ENCODE measurements at regions not wholly inside any gene's neighbourhood (a gene's known extent, or its start where the extent isn't known, plus 50 kb on each side); places are given as distances from the start of the nearest gene placed in this dataset.

GRCh38 chr11:95655536-95655935 lies 134.0 kb downstream of the FAM76B start:
- Histone ChIP-seq H3K36me3 (ENCODE audit: control insufficient read depth in 2 of 2, insufficient read depth in 2 of 2, low read length in 1 of 2) (no peaks in the 10 kb centered on the region), H3K9me3 (ENCODE audit: control insufficient read depth in 2 of 2, insufficient read depth in 1 of 2, low read depth in 1 of 2, low read length in 1 of 2) (no peaks in the 10 kb centered on the region), H3K27ac (ENCODE audit: low read depth in 2 of 2, low read length in 1 of 2) (no peak overlapping the region), H3K4me3 (ENCODE audit: low read depth in 1 of 2, low read length in 2 of 2) (no peak overlapping the region), H3K4me1 (ENCODE audit: control insufficient read depth in 2 of 2, insufficient read depth in 2 of 2, low read length in 1 of 2) (no peaks in the 10 kb centered on the region), H3K27me3 (ENCODE audit: control insufficient read depth in 1 of 2, insufficient read depth in 2 of 2, low read length in 2 of 2) (no peaks in the 10 kb centered on the region)
- 51 to 63% methylated on average over 1 of the region's 1 CpG for WGBS, 2 donors

GRCh38 chr11:95653680-95654079 lies 135.9 kb downstream of the FAM76B start:
- no peaks in the 10 kb centered on the region for H3K36me3 ChIP-seq (ENCODE audit: control insufficient read depth in 2 of 2, insufficient read depth in 2 of 2, low read length in 1 of 2)
- no peaks in the 10 kb centered on the region for H3K9me3 ChIP-seq (ENCODE audit: control insufficient read depth in 2 of 2, insufficient read depth in 1 of 2, low read depth in 1 of 2, low read length in 1 of 2)
- H3K4me1 ChIP-seq (ENCODE audit: control insufficient read depth in 2 of 2, insufficient read depth in 2 of 2, low read length in 1 of 2) = no peaks in the 10 kb centered on the region
- no peaks in the 10 kb centered on the region for H3K27me3 ChIP-seq (ENCODE audit: control insufficient read depth in 1 of 2, insufficient read depth in 2 of 2, low read length in 2 of 2)
- H3K4me3 ChIP-seq (ENCODE audit: low read depth in 1 of 2, low read length in 2 of 2) = no peak overlapping the region
- no peak overlapping the region for H3K27ac ChIP-seq (ENCODE audit: low read depth in 2 of 2, low read length in 1 of 2)
- WGBS, 2 donors = 93 to 96% methylated on average over 1 of the region's 1 CpG

- no peaks in the 10 kb centered on the region for H3K36me3 ChIP-seq (ENCODE audit: control insufficient read depth in 2 of 2, insufficient read depth in 2 of 2, low read length in 1 of 2)
- H3K4me3 ChIP-seq (ENCODE audit: low read depth in 1 of 2, low read length in 2 of 2) = no peak overlapping the region
- no peak overlapping the region for H3K27ac ChIP-seq (ENCODE audit: low read depth in 2 of 2, low read length in 1 of 2)
- H3K27me3 ChIP-seq (ENCODE audit: control insufficient read depth in 1 of 2, insufficient read depth in 2 of 2, low read length in 2 of 2) = no peaks in the 10 kb centered on the region
- H3K9me3 ChIP-seq (ENCODE audit: control insufficient read depth in 2 of 2, insufficient read depth in 1 of 2, low read depth in 1 of 2, low read length in 1 of 2) = no peaks in the 10 kb centered on the region
- no peaks in the 10 kb centered on the region for H3K4me1 ChIP-seq (ENCODE audit: control insufficient read depth in 2 of 2, insufficient read depth in 2 of 2, low read length in 1 of 2)
- WGBS, 2 donors = 91 to 94% methylated on average over 5 of the region's 5 CpGs
Observed at GRCh38 chr11:95653099-95653498, 136.5 kb downstream of the FAM76B start.

- WGBS, 2 donors = 59 to 64% methylated on average over 3 of the region's 3 CpGs
- Histone ChIP-seq H3K36me3 (ENCODE audit: control insufficient read depth in 2 of 2, insufficient read depth in 2 of 2, low read length in 1 of 2) (no peaks in the 10 kb centered on the region), H3K27ac (ENCODE audit: low read depth in 2 of 2, low read length in 1 of 2) (no peak overlapping the region), H3K27me3 (ENCODE audit: control insufficient read depth in 1 of 2, insufficient read depth in 2 of 2, low read length in 2 of 2) (no peaks in the 10 kb centered on the region), H3K9me3 (ENCODE audit: control insufficient read depth in 2 of 2, insufficient read depth in 1 of 2, low read depth in 1 of 2, low read length in 1 of 2) (no peaks in the 10 kb centered on the region), H3K4me3 (ENCODE audit: low read depth in 1 of 2, low read length in 2 of 2) (no peak overlapping the region), H3K4me1 (ENCODE audit: control insufficient read depth in 2 of 2, insufficient read depth in 2 of 2, low read length in 1 of 2) (no peaks in the 10 kb centered on the region)
Observed at GRCh38 chr11:95652002-95652472, 137.5 kb downstream of the FAM76B start.

- WGBS, 2 donors = 84 to 86% methylated on average over 1 of the region's 1 CpG
- no peak overlapping the region for H3K27ac ChIP-seq (ENCODE audit: low read depth in 2 of 2, low read length in 1 of 2)
- no peak overlapping the region for H3K4me3 ChIP-seq (ENCODE audit: low read depth in 1 of 2, low read length in 2 of 2)
- no peaks in the 10 kb centered on the region for H3K4me1 ChIP-seq (ENCODE audit: control insufficient read depth in 2 of 2, insufficient read depth in 2 of 2, low read length in 1 of 2)
- H3K9me3 ChIP-seq (ENCODE audit: control insufficient read depth in 2 of 2, insufficient read depth in 1 of 2, low read depth in 1 of 2, low read length in 1 of 2) = no peaks in the 10 kb centered on the region
- H3K27me3 ChIP-seq (ENCODE audit: control insufficient read depth in 1 of 2, insufficient read depth in 2 of 2, low read length in 2 of 2) = no peaks in the 10 kb centered on the region
- H3K36me3 ChIP-seq (ENCODE audit: control insufficient read depth in 2 of 2, insufficient read depth in 2 of 2, low read length in 1 of 2) = no peaks in the 10 kb centered on the region
Observed at GRCh38 chr11:95650276-95650675, 139.3 kb downstream of the FAM76B start.

- no peaks in the 10 kb centered on the region for H3K4me1 ChIP-seq (ENCODE audit: control insufficient read depth in 2 of 2, insufficient read depth in 2 of 2, low read length in 1 of 2)
- H3K4me3 ChIP-seq (ENCODE audit: low read depth in 1 of 2, low read length in 2 of 2) = no peak overlapping the region
- peak overlapping the region in 1 of 2 donors; percentile 55 for H3K27ac ChIP-seq (ENCODE audit: low read depth in 2 of 2, low read length in 1 of 2)
- no peaks in the 10 kb centered on the region for H3K36me3 ChIP-seq (ENCODE audit: control insufficient read depth in 2 of 2, insufficient read depth in 2 of 2, low read length in 1 of 2)
- 63 to 64% methylated on average over 2 of the region's 2 CpGs for WGBS, 2 donors
- H3K9me3 ChIP-seq (ENCODE audit: control insufficient read depth in 2 of 2, insufficient read depth in 1 of 2, low read depth in 1 of 2, low read length in 1 of 2) = no peaks in the 10 kb centered on the region
- no peaks in the 10 kb centered on the region for H3K27me3 ChIP-seq (ENCODE audit: control insufficient read depth in 1 of 2, insufficient read depth in 2 of 2, low read length in 2 of 2)
Observed at GRCh38 chr11:95647871-95648270, 141.7 kb downstream of the FAM76B start.

GRCh38 chr11:95647355-95647754 lies 142.2 kb downstream of the FAM76B start:
- no peak overlapping the region for H3K4me3 ChIP-seq (ENCODE audit: low read depth in 1 of 2, low read length in 2 of 2)
- H3K27ac ChIP-seq (ENCODE audit: low read depth in 2 of 2, low read length in 1 of 2) = no peak overlapping the region
- no peaks in the 10 kb centered on the region for H3K36me3 ChIP-seq (ENCODE audit: control insufficient read depth in 2 of 2, insufficient read depth in 2 of 2, low read length in 1 of 2)
- no peaks in the 10 kb centered on the region for H3K9me3 ChIP-seq (ENCODE audit: control insufficient read depth in 2 of 2, insufficient read depth in 1 of 2, low read depth in 1 of 2, low read length in 1 of 2)
- 94 to 97% methylated on average over 1 of the region's 1 CpG for WGBS, 2 donors
- H3K4me1 ChIP-seq (ENCODE audit: control insufficient read depth in 2 of 2, insufficient read depth in 2 of 2, low read length in 1 of 2) = no peaks in the 10 kb centered on the region
- H3K27me3 ChIP-seq (ENCODE audit: control insufficient read depth in 1 of 2, insufficient read depth in 2 of 2, low read length in 2 of 2) = no peaks in the 10 kb centered on the region

GRCh38 chr11:95641495-95641894 lies 148.1 kb downstream of the FAM76B start:
- WGBS, 2 donors = 40 to 49% methylated on average over 3 of the region's 3 CpGs
- no peaks in the 10 kb centered on the region for H3K36me3 ChIP-seq (ENCODE audit: control insufficient read depth in 2 of 2, insufficient read depth in 2 of 2, low read length in 1 of 2)
- no peak overlapping the region for H3K4me3 ChIP-seq (ENCODE audit: low read depth in 1 of 2, low read length in 2 of 2)
- H3K27me3 ChIP-seq (ENCODE audit: control insufficient read depth in 1 of 2, insufficient read depth in 2 of 2, low read length in 2 of 2) = no peaks in the 10 kb centered on the region
- H3K27ac ChIP-seq (ENCODE audit: low read depth in 2 of 2, low read length in 1 of 2) = peak overlapping the region in 1 of 2 donors; percentile 15
- H3K4me1 ChIP-seq (ENCODE audit: control insufficient read depth in 2 of 2, insufficient read depth in 2 of 2, low read length in 1 of 2) = peaks cover 0 to 2% of the 10 kb centered on the region in 2 donors
- H3K9me3 ChIP-seq (ENCODE audit: control insufficient read depth in 2 of 2, insufficient read depth in 1 of 2, low read depth in 1 of 2, low read length in 1 of 2) = no peaks in the 10 kb centered on the region

GRCh38 chr11:95638501-95638900 lies 151.1 kb downstream of the FAM76B start:
- Histone ChIP-seq H3K27ac (ENCODE audit: low read depth in 2 of 2, low read length in 1 of 2) (no peak overlapping the region), H3K36me3 (ENCODE audit: control insufficient read depth in 2 of 2, insufficient read depth in 2 of 2, low read length in 1 of 2) (no peaks in the 10 kb centered on the region), H3K9me3 (ENCODE audit: control insufficient read depth in 2 of 2, insufficient read depth in 1 of 2, low read depth in 1 of 2, low read length in 1 of 2) (no peaks in the 10 kb centered on the region), H3K4me1 (ENCODE audit: control insufficient read depth in 2 of 2, insufficient read depth in 2 of 2, low read length in 1 of 2) (peaks cover 0 to 2% of the 10 kb centered on the region in 2 donors), H3K4me3 (ENCODE audit: low read depth in 1 of 2, low read length in 2 of 2) (no peak overlapping the region), H3K27me3 (ENCODE audit: control insufficient read depth in 1 of 2, insufficient read depth in 2 of 2, low read length in 2 of 2) (no peaks in the 10 kb centered on the region)
- 90 to 96% methylated on average over 1 of the region's 1 CpG for WGBS, 2 donors

- Histone ChIP-seq H3K27ac (ENCODE audit: low read depth in 2 of 2, low read length in 1 of 2) (no peak overlapping the region), H3K27me3 (ENCODE audit: control insufficient read depth in 1 of 2, insufficient read depth in 2 of 2, low read length in 2 of 2) (no peaks in the 10 kb centered on the region), H3K4me1 (ENCODE audit: control insufficient read depth in 2 of 2, insufficient read depth in 2 of 2, low read length in 1 of 2) (no peaks in the 10 kb centered on the region), H3K4me3 (ENCODE audit: low read depth in 1 of 2, low read length in 2 of 2) (no peak overlapping the region), H3K36me3 (ENCODE audit: control insufficient read depth in 2 of 2, insufficient read depth in 2 of 2, low read length in 1 of 2) (no peaks in the 10 kb centered on the region), H3K9me3 (ENCODE audit: control insufficient read depth in 2 of 2, insufficient read depth in 1 of 2, low read depth in 1 of 2, low read length in 1 of 2) (no peaks in the 10 kb centered on the region)
- WGBS, 2 donors = 69 to 78% methylated on average over 7 of the region's 7 CpGs
Observed at GRCh38 chr11:95625164-95625900, 164.2 kb downstream of the FAM76B start.

Data from esophagus (tissue), 2 donors.